ENCODE measurements at regions not wholly inside any gene's neighbourhood (a gene's known extent, or its start where the extent isn't known, plus 50 kb on each side); places are given as distances from the start of the nearest gene placed in this dataset.
A peak's percentile ranks its signal among the peaks of the same experiment; 100 is the strongest.

DNA sequence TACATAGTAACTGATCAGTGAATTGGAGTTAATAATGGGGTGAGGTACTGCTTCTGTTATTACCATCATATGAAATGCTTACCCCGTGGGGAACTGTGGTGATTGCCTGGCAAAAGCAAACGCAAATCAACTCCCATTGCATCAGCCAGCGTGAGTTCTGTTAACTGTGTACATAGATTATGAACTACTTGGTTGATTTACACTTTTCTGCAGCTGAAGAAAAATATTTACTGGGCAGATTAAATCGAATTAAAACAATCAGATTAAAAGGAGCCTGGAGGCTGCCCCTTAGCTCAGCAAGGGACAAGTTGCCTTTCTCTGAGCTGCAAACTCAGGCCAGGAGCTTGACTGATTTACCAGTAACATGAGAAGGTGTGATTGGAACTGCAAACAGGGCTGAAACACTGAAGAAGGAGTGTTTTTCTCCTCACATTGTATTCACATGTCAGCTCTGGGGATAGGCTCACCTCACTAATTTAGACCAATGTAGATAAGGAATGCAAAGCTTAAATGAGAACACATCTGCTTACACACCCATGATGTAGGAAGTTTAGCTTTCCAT is 220.1 kb downstream of the OSR1 start:
- DNase-seq (ENCODE audit: low read depth) = no peak

DNA sequence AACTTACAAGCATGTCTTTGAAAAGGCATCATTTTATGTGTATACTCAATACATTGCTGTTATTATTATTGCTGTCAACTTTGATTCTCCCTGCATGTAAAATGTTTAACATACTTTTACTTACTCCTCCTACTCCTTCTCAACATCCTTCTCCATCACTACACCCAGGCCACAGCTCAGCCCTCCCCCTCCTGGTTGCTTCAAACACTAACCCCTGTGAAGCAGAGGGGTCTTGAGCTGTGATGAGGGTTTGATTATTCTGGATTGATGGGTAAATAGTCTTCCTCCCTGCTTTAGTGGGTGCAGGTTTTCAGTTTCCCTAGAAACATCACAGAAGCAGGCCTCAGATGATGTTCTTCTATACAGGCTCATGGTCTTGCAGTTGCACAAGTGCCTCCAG is 221.0 kb downstream of the OSR1 start:
- no peak for DNase-seq (ENCODE audit: low read depth)

DNA sequence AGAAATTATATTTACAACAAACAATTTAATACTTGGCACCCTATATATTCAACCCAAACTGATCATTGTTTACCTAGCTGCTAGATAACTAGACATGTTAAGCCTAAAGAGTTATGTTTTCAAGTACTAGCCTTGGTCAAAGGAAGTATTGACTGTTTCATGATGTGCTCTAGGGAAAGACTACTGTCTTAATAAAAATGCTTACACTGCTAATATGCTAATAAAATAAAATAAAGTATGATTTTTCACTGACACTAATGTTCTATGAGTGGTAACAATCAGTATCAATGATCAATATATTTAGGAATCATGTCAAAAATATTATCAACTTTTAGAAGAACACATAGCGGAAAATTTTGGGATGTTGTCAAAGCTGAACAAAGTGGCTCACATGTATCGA is 225.5 kb downstream of the OSR1 start:
- DNase-seq (ENCODE audit: low read depth) = no peak

DNA sequence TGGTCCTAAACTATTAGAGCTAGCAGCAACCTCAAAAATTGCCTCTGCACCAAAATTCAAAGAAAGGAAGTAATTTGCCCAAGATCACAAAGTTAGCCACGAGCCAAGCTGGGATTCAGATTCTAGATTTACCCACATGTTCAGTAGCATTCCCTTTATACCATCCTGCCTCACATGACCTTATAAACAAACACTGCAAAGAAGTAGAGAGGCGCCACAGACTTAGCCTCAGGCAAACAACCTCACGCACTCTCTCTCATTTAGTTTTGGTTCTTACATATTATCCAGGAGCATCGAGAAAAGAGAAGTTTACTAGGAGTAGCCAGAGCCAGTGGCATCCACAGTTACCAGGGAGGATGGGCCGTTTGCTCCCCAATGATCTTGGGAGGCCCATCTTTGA is 226.6 kb downstream of the OSR1 start:
- no peak for DNase-seq (ENCODE audit: low read depth)

DNA sequence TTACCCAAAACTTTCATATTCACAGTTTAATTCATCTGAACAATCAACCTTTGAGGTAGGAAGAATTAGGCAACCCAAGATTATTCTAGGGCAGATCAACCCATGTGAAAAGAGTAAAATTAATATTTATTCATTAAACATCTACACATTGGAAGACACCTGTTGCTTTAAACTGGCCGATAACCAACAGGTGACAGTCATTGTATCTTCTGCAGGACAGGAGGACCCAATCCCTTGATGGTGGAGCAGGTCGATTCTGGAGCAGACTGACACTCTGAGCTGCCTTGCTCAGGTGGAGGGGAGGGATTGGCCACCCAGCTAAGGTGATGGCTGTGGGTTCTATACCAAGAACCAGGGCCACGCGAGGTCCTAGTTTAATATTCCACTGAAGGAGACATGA is 230.3 kb downstream of the OSR1 start:
- DNase-seq (ENCODE audit: low read depth) = no peak

DNA sequence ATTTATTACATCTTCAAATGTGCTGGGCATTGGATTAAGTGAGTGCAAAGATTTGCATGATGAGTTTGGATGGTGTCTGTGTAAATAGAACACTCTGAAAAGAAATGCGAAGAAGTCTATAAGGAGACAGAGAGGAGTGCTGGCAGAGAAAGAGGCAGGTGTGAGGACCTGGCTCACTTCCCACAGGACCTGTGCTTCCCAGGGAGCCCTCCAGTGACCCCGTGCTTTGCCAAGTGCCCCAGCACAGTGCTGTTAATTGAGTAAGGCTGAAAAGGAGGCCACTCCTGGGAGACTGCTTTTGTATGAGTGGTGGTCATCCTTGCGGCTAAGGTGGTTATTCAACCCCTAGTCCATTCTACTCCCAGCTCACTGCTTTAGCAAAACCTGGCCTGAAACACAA is 230.8 kb downstream of the OSR1 start:
- no peak for DNase-seq (ENCODE audit: low read depth)

DNA sequence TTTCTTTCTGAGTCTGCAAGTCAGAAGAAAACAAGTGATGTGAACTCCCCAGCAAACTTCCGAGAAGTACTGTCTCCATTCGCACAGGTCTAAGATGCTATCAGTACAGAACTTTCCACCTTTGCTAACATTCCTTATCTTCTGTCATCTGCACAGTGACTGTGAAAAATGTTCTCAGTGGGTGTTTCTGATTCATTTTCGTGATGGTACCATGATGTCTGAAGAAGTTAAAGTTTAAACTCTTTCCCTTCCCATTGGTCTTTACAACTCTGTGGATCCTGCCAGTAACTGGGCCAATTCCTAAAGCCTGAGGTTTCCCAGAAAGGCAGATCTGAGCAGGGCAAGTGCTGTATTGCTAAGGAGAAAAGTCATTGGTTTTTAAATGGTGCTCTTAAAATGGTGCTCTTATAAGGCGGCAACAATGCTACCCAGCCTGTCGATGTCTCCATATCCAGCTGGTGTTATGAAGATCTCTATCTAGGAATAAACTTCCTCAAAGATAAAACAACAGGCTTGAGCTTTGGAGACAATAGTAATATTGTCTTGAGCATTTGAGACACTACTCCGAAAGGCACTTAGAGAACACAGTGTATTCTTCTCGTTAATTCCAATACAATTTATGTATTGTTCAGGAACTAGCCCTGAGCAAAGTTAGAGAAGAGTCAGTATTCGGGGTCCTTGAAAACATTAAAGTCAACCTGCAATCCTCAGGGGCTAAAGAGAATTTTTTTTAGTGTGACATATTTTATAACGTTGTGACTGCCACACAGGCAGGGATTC is 232.3 kb downstream of the OSR1 start:
- no peak for DNase-seq (ENCODE audit: low read depth)

DNA sequence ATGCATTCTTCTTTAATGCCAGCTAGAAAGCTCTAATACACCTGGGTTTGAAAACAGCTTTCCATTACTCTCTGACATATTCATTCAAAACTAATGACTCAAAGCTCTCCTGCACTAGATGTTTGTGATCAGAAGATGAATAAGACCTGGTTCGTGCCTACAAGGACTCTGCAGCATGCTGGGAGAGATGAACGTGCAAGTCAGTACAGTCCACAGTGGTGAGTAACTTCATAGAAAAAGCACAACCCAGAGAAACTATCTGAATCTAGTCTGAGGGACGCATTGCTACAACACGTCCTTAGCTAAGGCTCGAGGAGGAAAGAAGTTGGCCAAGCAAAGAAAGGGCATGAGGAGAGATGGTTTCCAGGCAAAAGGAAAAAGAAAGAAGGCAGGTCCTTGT is 234.3 kb downstream of the OSR1 start:
- DNase-seq (ENCODE audit: low read depth) = peak; percentile 63

DNA sequence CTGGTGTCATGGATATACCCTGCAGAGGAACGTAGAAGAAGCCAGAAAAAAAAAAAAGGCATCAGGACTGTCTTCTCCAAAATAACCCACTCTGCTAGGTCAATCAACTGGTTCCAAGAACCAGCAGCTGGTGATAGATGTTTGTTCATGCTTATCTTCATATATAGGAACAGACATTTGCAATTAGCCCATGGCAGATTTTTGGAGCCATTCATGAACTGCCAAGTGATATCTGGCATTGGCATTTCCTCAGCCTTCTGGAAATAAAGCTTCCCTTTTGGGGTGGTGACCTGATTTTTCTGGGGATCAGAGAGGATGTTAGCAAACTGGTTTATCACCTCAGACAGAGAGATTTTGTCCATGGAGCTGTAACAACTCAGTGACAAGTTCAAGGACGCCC is 234.9 kb downstream of the OSR1 start:
- DNase-seq (ENCODE audit: low read depth) = no peak

DNA sequence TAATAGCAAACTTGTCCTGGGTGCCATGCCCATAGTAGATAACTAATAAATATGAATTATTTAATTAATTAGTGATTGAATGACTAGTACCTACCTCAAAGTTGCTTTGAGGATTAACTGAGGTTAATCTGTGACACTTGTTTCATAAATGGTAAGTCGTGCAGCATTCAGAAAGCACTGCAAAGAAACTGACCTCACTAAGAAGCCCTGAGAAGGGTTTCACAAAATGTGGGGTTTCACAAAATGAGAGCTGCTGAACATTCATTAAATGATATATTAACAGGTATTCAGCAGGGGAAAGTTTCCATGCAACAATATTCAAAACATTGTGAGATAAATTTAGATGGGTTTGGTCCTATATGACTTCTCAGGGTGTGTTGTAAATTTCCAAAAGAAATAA is 236.2 kb downstream of the OSR1 start:
- no peak for DNase-seq (ENCODE audit: low read depth)

DNA sequence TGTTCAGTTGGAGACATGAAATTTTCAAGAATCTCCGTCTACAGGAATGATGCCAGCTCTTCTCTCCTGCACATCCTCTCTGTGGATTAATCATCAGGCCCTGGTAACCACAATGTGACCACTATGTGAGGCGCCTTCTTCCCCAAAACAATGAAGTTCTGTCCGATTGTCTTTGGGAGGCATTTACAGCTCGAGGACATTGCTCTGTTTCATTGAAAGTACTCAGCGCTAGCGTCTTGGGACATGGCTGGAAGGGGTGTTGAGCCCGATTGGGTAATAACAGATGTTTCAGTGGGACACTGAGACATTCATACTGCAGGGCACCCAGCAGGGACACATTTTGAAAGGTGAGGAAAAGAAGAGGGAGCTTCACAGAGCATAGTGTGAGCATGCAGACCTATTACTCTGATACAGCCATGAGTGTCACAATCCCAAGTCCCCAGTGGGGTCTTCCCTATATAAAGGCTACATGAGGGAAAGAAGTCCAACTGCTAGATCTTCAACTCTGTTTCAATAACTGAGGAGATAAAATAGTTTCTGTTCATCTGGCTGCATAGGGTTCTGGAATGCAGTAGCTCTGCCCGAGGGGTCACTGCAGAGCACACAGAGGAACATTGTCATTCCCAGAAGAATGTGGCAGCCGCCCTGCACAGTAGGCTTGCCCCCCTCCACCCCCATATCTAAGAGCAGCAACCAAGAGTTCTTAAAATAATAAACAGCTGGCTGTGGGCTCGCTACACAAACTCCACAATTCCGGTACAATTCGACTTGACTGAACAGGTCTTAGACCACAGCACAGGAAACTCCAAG is 237.3 kb downstream of the OSR1 start:
- peak; percentile 81 for DNase-seq (ENCODE audit: low read depth)

DNA sequence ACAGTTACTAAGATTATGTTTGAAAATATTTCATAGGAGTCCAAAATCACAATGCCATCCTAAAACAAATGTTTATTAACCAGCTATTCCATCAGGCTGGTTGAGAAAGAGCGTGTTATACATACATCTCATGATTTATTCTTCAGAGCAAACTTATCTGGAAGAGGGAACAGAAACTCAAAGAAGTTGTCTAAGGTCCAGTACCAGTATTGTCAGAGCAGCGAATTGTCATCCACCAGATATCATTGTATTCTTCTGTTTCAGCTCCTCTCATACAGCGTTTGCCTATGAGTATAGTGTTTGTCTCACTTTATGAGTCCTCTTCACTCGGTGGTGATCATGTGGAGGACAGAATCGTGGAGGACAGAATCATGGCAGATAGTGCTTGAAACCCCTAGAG is 238.2 kb downstream of the OSR1 start:
- no peak for DNase-seq (ENCODE audit: low read depth)

DNA sequence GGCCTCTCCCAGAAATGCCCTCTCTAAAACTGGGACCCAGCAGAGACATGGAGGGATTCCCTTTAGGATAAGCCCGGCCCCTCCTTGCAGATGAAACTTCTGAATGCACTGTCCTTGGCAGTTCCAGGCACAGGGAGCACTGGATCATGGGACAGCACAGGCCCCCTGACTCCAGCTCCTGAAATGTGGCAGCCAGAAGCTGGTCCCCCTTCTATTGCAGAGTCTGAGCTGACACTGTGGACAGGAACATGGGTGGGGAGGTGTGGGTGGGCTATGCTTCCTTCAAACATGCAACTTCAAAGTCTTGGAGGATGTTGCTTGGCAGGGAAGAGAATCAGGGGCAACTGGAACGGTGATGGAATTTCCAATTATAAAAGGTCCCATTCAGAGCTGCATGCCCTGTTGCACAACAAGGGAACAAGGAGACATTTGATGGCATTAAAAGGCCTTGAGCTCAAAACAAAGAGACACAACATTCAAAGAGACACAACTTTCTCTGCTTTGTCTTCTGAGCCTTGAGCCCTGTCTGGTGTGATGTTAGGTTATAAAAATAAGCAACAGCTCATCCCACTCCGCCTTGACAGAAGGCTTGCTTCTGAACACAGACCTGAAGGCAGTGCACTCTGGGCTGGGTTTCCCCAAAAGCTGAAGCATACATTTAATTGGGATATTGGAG is 239.0 kb downstream of the OSR1 start:
- no peak for DNase-seq (ENCODE audit: low read depth)

DNA sequence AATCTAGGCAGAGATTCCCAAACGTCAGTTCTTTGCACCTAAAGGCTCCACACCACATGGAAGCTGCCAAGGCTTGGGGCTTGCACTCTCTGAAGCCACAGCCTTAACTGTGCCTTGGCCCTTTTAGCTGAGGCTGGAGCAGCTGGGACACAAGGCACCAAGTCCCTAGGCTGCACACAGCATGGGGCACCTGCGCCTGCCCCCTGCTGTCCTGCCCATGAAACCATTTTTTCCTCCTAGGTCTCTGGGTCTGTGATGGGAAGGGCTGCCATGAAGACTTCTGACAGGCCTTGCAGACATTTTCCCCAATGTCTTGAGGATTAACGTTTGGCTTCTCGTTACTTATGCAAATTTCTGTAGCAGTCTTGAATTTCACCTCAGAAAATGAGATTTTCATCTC is 241.5 kb downstream of the OSR1 start:
- no peak for DNase-seq (ENCODE audit: low read depth)

DNA sequence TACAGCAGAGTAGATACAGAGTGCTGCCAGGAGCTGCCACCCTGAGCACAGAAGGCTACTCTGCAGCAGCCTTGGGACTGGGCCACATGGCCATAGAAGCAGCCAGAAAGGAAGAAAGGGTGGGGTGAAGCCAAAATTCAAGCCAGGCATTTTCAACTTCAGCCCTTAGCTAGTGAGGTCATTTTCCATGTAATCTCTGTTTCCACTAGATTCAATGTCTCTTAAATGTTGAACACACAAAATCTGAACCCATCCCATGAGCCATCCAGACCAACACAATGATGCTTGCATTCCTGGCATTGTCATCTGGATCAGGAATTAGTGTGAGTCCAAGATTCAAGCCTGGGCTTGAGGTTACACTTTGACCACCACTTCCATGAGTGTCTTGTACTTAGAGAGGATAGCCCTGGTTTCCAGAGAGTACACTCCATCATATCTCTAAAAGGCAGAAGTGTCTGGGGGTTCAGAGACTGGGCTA is 243.6 kb downstream of the OSR1 start:
- DNase-seq (ENCODE audit: low read depth) = no peak

DNA sequence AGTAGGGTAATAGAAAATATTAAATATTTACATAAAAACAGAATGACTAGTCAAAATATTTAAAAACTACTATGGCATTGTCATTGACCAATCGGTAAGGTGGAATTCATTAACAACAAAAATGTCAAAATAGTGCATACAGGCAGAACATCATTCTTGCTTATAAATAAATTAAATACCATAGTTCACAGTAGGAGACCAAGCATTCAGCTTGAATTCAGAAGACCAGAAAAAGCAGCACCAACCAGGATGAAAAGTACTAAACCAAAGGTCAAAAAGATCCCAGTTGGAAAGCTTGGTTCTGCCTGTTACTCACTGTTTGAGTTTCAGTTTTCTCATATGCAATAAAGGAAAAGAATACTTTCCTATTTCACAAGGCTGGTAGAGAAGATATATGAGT is 244.3 kb downstream of the OSR1 start:
- DNase-seq (ENCODE audit: low read depth) = no peak

DNA sequence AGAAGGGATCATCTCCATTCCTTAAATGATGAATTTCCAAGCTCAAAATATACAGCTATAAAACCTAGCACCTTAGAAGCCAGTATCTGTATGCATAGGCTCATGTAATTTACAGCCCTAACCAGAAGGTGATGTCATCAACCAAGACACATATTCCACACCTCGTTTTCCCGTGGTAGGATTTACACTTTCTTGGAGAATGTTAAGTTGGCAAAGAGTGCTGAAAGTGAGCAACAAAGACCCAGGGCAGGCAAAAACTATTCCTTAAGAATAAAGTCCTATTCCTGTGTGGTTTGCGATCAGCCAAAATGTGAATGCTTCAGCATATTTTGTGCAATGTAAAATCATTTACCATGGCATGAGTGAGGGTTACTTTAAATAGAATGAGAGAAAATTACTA is 247.1 kb downstream of the OSR1 start:
- DNase-seq (ENCODE audit: low read depth) = no peak

DNA sequence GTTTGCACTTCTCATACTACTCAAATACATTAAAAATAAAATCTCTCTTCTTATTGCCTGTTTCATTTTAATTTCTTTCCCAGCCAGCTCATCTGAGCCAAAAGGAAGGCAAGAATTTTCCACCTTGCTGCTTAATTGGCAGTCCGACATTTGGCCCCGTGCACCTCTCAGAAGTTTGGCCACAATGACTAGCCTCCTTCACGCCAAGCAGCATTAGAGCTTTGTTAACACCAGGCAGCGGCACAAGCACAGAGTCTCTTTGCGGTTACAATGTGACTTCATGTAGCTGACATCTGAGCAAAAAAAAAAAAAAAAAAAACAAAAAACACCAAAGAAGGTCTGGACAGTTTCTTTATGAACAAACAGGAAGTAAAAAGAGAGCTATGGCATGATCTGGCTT is 248.9 kb downstream of the OSR1 start:
- DNase-seq (ENCODE audit: low read depth) = no peak

DNA sequence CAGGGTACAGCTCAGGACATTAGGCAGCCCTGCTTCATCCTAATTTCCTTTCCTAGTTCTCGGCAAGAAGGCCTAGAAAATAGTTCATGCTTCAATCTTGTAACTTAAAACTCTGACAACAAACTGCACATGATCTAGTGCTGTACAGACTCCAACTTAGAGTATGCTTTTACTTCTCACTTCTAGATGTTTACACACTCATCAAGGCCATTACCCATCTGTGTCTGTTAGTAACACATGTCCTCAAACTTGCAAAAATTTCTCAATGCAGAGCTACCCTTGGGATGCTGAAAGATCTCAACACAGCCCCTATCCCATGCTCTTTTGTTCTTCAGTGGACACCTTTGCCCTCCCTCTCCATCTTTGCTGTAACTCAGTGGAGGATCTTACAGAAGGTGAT is 252.0 kb downstream of the OSR1 start:
- DNase-seq (ENCODE audit: low read depth) = no peak

DNA sequence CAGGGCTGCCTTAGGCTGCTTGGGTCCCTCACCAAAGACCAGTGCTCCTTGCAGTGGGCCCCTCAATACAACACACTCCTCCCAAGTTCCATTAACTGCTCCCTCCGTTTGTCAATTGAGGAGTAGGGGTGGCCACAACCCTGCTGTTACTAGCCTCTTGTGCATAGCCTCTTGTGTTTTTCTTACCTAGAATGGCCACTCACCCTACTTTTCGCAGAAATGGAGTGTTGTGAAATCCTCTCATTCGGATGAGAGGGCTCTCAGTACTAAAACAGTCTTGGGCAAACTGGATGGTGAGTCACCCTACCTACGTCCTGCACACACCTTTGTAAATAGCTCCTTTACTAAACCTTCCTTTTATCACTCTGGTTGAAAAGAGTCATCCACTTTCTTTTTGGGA is 253.9 kb downstream of the OSR1 start:
- DNase-seq (ENCODE audit: low read depth) = no peak

DNA sequence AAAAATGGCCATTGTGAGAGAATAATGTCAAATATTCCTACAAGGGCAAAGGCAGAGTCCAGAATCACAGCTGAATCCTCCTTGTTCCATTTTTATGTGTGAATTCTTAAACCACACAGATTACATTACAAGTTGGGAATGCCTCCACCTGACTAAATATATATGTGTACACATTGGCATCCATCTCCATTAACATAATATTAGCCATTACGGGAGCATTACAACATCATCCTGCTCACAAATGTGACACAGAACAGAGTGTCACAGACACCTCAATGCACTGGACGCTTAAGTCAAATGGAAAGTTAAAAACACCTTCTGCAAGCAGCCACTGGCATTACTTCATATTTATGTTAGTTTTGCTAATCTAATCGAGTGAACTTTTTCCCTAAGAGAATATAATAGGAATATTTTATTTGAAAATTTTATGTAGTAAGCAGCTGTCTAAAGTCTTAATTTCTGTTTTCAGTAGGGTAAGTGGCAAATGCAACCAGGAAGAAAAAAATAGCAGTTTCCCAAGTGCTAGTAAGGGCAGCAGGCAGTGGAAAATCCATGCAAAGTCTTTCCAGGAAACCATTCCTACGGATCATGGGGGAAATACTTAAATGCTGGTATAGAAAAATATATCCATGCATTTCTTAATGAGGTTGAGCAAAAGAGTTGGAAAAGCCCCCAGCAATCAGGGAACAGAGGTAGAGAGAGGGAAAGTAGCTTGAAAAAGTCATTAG is 255.6 kb downstream of the OSR1 start:
- no peak for DNase-seq (ENCODE audit: low read depth)

DNA sequence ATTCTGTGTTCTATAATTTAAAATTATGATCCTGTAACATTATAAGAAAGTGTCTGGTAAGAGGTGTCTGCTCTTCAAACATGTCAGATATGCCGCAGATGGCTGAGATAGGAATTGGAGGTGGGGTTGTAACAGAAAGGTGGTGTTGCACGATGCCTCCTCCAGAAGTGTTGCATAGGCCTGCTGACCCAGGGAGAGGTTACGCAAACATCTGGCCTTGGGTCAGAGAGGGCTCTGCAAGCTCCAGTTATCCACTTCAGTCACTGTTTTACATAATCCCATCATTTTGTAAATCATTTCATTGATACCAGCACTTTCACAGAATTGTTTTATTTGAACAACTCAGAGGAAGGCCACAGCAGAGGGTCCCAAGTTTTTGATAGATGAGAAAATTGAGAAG is 256.5 kb downstream of the OSR1 start:
- DNase-seq (ENCODE audit: low read depth) = no peak

Data from Daoy (cell line).